ENCODE measurements at regions not wholly inside any gene's neighbourhood (a gene's known extent, or its start where the extent isn't known, plus 50 kb on each side); places are given as distances from the start of the nearest gene placed in this dataset.

- TF ChIP-seq EZH2 (IDR thresholded peaks at IDR 0.05; ENCODE audit: insufficient read depth, poor library complexity, severe bottlenecking) (no peak), EZH2phosphoT487 (IDR thresholded peaks at IDR 0.05; ENCODE audit: insufficient read depth, low read depth) (no peak)
These were observed 1622.5 kb downstream of the MAT2B start for GRCh38 chr5:165127941-165128340.
